Gastroesophageal sphincter (tissue), 4 donors: ENCODE measurements at regions not wholly inside any gene's neighbourhood (a gene's known extent, or its start where the extent isn't known, plus 50 kb on each side); places are given as distances from the start of the nearest gene placed in this dataset.

ENCODE experiments used
- ATAC-seq: fragments of 150-250 bp; one replicate; pipeline ENCODE4 v1.9.1; 2016; ENCODE audit warnings: mild to moderate bottlenecking, moderate library complexity
- H3K27ac ChIP-seq, 4 donors: fragments of 200-600 bp; sonication (generic) in 3 of 4; 1 replicate in 3 of 4; 2 replicates in 1 of 4; pipeline ENCODE4 v1.5.1; 2016 to 2019
- H3K27me3 ChIP-seq: fragments of 200-600 bp; sonication (generic); one replicate; pipeline ENCODE4 v1.5.1; 2019
- H3K36me3 ChIP-seq, 2 donors: fragments of 200-600 bp; sonication (generic); one replicate each; pipeline ENCODE4 v1.5.1; 2019; ENCODE audit warnings: control low read depth in 1 of 2
- H3K4me1 ChIP-seq, 3 donors: fragments of 200-600 bp; sonication (generic); 1 replicate in 2 of 3; 2 replicates in 1 of 3; pipeline ENCODE4 v1.5.1; 2016 to 2019; ENCODE audit warnings: control low read depth in 2 of 3
- H3K4me3 ChIP-seq, 2 donors: fragments of 200-600 bp; sonication (generic); one replicate each; pipeline ENCODE4 v1.5.1; 2019; ENCODE audit warnings: mild to moderate bottlenecking in 1 of 2, moderate library complexity in 1 of 2
- H3K9me3 ChIP-seq, 3 donors: fragments of 200-600 bp; sonication (generic); one replicate each; pipeline ENCODE4 v1.5.1; 2017 to 2019; ENCODE audit warnings: control low read depth in 2 of 3
- EP300 ChIP-seq: sonication (generic); formaldehyde crosslinking; IDR thresholded peaks from one replicate; pipeline ENCODE4 v1.6.1; 2017; ENCODE audit warnings: antibody characterized with exemption, mild to moderate bottlenecking
- POLR2A ChIP-seq, 2 donors: fragments of 450-650 bp; IDR thresholded peaks; one replicate each; pipeline ENCODE4 v1.6.1; 2017; ENCODE audit warnings: antibody characterized with exemption in 2 of 2, mild to moderate bottlenecking in 2 of 2, moderate library complexity in 1 of 2
- POLR2AphosphoS5 ChIP-seq: sonication (generic); formaldehyde crosslinking; IDR thresholded peaks from one replicate; pipeline ENCODE4 v1.6.1; 2017; ENCODE audit warnings: antibody characterized with exemption
- WGBS, 2 donors: methylation state at CpG; one replicate each; pipeline ENCODE4 v1.1.5; 2018; ENCODE audit warnings: low coverage in 1 of 2; 5-methylcytosine and 5-hydroxymethylcytosine counted together
- TF ChIP-seq, protein P1 (sequence below), 4 experiments: fragments of 200-600 bp in 2 of 4; fragments of 450-650 bp in 2 of 4; sonication (generic) in 1 of 4; IDR thresholded peaks; one replicate each; pipeline ENCODE4 v1.5.1; 2017 to 2019; ENCODE audit warnings: antibody characterized with exemption in 4 of 4, mild to moderate bottlenecking in 2 of 4, moderate library complexity in 2 of 4

DNA sequence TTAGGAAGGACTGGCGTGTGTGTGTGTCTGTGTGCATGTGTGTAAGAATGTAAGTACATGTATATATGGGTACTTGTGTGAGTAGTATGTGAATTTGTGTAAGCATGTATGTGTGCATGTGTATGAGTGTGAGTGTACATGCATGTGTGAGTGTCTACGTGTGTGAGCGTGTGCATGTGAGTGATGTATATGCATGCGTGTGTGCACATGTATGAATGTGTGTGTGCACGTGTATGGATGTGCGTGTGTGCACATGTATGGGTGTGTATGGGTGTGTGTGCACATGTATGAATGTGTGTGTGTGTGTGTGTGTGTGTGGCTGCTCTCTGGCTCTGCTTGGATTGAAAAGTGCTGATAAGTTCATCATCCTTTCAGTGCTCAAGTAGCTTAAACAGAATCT lies 154.5 kb downstream of the TENT4A start:
- TF ChIP-seq EP300 (no peak), POLR2AphosphoS5 (no peak), POLR2A (IDR thresholded peaks at IDR 0.05) (no peak)
- TF ChIP-seq, protein P1, sequence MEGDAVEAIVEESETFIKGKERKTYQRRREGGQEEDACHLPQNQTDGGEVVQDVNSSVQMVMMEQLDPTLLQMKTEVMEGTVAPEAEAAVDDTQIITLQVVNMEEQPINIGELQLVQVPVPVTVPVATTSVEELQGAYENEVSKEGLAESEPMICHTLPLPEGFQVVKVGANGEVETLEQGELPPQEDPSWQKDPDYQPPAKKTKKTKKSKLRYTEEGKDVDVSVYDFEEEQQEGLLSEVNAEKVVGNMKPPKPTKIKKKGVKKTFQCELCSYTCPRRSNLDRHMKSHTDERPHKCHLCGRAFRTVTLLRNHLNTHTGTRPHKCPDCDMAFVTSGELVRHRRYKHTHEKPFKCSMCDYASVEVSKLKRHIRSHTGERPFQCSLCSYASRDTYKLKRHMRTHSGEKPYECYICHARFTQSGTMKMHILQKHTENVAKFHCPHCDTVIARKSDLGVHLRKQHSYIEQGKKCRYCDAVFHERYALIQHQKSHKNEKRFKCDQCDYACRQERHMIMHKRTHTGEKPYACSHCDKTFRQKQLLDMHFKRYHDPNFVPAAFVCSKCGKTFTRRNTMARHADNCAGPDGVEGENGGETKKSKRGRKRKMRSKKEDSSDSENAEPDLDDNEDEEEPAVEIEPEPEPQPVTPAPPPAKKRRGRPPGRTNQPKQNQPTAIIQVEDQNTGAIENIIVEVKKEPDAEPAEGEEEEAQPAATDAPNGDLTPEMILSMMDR (IDR thresholded peaks at IDR 0.05) = no peak
- H3K27ac ChIP-seq = no peak overlapping the region
- ATAC-seq = no peak
- H3K4me3 ChIP-seq = no peak overlapping the region
- H3K4me1 ChIP-seq = no peaks in the 10 kb centered on the region
- H3K36me3 ChIP-seq = no peaks in the 10 kb centered on the region
- WGBS, 2 donors = 92 to 97% methylated on average over 6 of the region's 6 CpGs
- H3K9me3 ChIP-seq = peaks cover 0 to 6% (median 0%) of the 10 kb centered on the region in 3 donors
- H3K27me3 ChIP-seq = peaks cover 4% of the 10 kb centered on the region

DNA sequence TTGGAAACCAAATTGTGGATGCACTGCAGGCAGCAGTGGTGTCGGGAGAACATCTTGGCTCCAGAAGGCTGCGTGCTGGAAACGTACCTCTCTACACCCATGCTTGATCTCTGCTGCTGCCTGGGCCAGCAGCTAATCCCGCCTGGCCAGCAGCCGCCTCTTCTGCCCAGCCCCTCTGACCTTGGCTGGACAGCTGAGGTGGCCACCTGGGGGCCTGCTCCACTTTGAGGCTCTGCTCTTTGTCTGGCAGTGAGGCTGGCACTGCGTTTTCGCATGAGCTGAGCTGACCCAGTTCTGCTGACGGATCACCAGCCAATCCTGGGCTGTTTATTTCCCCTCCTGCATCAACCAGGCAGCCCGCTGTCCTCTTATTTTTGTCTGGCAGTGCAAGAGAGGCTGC lies 154.9 kb downstream of the TENT4A start:
- TF ChIP-seq POLR2AphosphoS5 (no peak), POLR2A (IDR thresholded peaks at IDR 0.05) (no peak), EP300 (no peak)
- TF ChIP-seq, protein P1 (IDR thresholded peaks at IDR 0.05) = no peak
- H3K27ac ChIP-seq = no peak overlapping the region
- ATAC-seq = no peak
- no peaks in the 10 kb centered on the region for H3K4me1 ChIP-seq
- H3K36me3 ChIP-seq = no peaks in the 10 kb centered on the region
- 59 to 60% methylated on average over 5 to 7 of the region's 9 CpGs for WGBS, 2 donors
- peaks cover 4% of the 10 kb centered on the region for H3K27me3 ChIP-seq
- H3K4me3 ChIP-seq = no peak overlapping the region
- H3K9me3 ChIP-seq = peaks cover 0 to under 1% (median 0%) of the 10 kb centered on the region in 3 donors

DNA sequence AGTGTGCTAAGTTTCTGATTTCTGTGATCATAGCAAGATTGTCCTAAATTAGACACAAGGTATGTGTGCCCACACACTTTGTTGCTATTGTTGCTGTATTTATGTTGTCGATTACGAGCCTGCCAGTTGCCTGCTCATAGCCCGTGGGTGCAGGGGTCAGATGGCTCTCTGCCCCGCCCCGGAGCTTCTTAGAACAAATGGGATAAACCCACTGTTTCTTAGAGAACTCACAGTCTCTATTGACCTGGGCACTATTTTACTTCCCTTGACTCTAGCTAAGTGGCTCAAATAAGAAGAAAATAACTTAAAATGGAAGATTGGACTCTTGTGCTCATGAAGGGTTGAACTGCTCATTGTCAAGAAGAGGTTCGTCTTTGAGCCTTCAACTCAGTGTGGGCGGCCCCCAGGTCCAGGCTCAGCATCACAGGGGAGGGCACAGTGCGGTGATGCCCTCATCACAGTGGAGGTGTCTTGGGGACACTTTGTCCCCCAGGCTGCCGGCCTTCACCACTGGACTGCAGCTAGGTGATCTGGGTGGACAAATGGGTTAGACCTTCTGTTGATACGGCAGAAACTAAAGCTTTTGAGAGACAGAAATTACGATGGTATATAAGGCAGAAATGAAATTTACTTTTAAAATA lies 155.5 kb downstream of the TENT4A start:
- TF ChIP-seq, protein P1 (IDR thresholded peaks at IDR 0.05) = no peak
- no peak for TF ChIP-seq POLR2A (IDR thresholded peaks at IDR 0.05)
- no peak for TF ChIP-seq POLR2AphosphoS5
- TF ChIP-seq EP300 = no peak
- 90 to 100% methylated on average over 1 to 7 of the region's 11 CpGs for WGBS, 2 donors
- no peak overlapping the region for H3K4me3 ChIP-seq
- no peaks in the 10 kb centered on the region for H3K9me3 ChIP-seq
- ATAC-seq = no peak
- H3K27ac ChIP-seq = no peak overlapping the region
- H3K27me3 ChIP-seq = peaks cover 4% of the 10 kb centered on the region
- H3K4me1 ChIP-seq = no peaks in the 10 kb centered on the region
- H3K36me3 ChIP-seq = no peaks in the 10 kb centered on the region

DNA sequence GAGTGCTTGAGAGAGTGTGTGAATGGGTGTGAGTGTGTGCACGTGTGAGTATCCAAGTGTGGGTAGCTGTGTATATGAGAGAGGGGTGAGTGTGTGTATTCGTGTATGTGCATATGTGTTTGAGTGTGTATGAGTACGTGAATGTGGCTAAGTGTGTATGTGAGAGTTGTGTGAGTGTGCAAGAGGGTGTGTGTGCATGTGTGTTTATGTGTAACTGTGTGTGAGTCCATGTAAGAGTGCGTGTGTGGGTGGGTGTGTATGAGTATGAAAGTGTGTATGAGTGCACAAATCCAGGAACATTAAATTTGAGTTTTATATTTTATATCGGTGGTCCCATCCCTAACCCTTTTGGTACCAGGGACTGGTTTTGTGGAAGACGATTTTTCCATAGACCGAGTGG lies 156.4 kb downstream of the TENT4A start:
- WGBS, 2 donors = 85 to 86% methylated on average over 7 of the region's 7 CpGs
- Histone ChIP-seq H3K4me3 (no peak overlapping the region), H3K4me1 (no peaks in the 10 kb centered on the region), H3K9me3 (no peaks in the 10 kb centered on the region), H3K27ac (no peak overlapping the region), H3K27me3 (peaks cover 4% of the 10 kb centered on the region), H3K36me3 (no peaks in the 10 kb centered on the region)
- TF ChIP-seq POLR2A (IDR thresholded peaks at IDR 0.05) (no peak), POLR2AphosphoS5 (no peak), EP300 (no peak)
- TF ChIP-seq, protein P1 (IDR thresholded peaks at IDR 0.05) = no peak
- ATAC-seq = no peak

DNA sequence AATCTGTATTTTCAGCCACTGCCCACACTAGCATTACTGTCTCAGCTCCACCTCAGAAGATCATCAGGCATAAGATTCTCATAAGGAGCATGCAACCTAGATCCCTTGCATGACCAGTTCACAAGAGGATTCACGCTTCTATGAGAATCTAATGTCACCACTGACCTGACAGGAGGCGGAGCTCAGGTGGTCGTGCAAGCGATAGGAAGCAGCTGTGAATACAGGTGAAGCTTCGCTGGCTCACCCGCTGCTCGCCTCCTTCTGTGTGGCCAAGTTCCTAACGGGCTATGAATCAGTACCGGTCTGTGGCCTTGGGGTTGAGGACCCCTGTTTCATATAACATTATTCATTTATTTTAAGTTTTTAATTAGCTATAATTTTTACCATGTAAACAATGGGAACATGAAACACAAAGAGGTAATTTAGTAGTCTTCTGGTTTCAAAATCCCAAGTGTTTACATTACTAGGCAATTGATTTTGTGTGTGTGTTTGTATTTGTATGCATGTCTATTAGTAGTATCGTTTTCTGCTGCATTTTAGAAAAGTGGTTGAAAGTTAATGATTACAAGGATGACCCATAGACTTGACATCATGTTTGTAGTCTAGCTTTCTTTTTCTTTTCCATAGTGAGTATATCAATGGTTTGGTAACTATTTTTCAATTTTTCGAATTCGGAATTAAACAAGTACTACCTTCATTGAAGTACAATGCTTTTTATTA lies 159.4 kb downstream of the TENT4A start:
- no peaks in the 10 kb centered on the region for H3K27me3 ChIP-seq
- TF ChIP-seq POLR2A (IDR thresholded peaks at IDR 0.05) (no peak), EP300 (no peak), POLR2AphosphoS5 (no peak)
- TF ChIP-seq, protein P1 (IDR thresholded peaks at IDR 0.05) = no peak
- no peak overlapping the region for H3K4me3 ChIP-seq
- 73 to 85% methylated on average over 6 to 11 of the region's 12 CpGs for WGBS, 2 donors
- no peaks in the 10 kb centered on the region for H3K4me1 ChIP-seq
- no peak overlapping the region for H3K27ac ChIP-seq
- no peaks in the 10 kb centered on the region for H3K36me3 ChIP-seq
- H3K9me3 ChIP-seq = no peaks in the 10 kb centered on the region
- ATAC-seq = no peak
